ENCODE measurements at regions not wholly inside any gene's neighbourhood (a gene's known extent, or its start where the extent isn't known, plus 50 kb on each side); places are given as distances from the start of the nearest gene placed in this dataset.

DNA sequence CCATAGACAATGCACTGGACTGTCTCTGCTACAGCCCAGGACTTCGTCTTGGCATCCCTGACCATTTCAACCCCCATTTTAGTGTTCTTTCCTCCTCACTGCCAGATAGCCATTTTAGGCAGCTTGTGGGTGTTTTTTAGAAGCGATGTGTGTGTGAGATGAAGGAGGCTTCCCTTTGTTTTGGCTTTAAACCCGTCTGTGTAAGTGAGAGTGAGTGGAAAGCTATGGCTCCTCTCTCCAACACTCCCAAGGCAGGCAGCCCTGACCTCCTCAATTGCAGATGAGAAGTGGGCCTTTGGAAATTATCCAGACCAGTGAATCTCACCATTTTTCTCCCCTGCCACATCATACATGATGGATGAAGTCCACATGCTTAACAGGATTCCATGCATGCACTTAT lies 70.3 kb upstream of the PGBD5 start:
- TF ChIP-seq, protein P1, sequence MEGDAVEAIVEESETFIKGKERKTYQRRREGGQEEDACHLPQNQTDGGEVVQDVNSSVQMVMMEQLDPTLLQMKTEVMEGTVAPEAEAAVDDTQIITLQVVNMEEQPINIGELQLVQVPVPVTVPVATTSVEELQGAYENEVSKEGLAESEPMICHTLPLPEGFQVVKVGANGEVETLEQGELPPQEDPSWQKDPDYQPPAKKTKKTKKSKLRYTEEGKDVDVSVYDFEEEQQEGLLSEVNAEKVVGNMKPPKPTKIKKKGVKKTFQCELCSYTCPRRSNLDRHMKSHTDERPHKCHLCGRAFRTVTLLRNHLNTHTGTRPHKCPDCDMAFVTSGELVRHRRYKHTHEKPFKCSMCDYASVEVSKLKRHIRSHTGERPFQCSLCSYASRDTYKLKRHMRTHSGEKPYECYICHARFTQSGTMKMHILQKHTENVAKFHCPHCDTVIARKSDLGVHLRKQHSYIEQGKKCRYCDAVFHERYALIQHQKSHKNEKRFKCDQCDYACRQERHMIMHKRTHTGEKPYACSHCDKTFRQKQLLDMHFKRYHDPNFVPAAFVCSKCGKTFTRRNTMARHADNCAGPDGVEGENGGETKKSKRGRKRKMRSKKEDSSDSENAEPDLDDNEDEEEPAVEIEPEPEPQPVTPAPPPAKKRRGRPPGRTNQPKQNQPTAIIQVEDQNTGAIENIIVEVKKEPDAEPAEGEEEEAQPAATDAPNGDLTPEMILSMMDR (IDR thresholded peaks at IDR 0.05), result no peak
- TF ChIP-seq POLR2A (IDR thresholded peaks at IDR 0.05), result no peak
